GM12878 (cell line): ENCODE measurements at regions not wholly inside any gene's neighbourhood (a gene's known extent, or its start where the extent isn't known, plus 50 kb on each side); places are given as distances from the start of the nearest gene placed in this dataset.

Experiments used
- BMI1 ChIP-seq: fragments of 450-650 bp; IDR thresholded peaks from 2 replicates; pipeline ENCODE4 v1.6.1; 2016; ENCODE audit warnings: mild to moderate bottlenecking, moderate library complexity, borderline replicate concordance
- CTCF ChIP-seq, 3 experiments: IDR thresholded peaks in 2 of 3; conservative IDR thresholded peaks in 1 of 3; 2 replicates each; pipeline ENCODE4 v1.5.1; 2011; ENCODE audit warnings: low read depth in 3 of 3, low read length in 3 of 3, mild to moderate bottlenecking in 3 of 3, control low read depth in 2 of 3, moderate library complexity in 2 of 3, inconsistent platforms in 1 of 3, mixed read lengths in 1 of 3; ENCODE audit not compliant: control insufficient read depth in 2 of 3, insufficient read depth in 1 of 3; ENCODE audit errors: extremely low read depth in 1 of 3
- EZH2 ChIP-seq: IDR thresholded peaks from 2 replicates; pipeline ENCODE4 v1.6.1; 2012; ENCODE audit warnings: low read depth, mild to moderate bottlenecking, control low read depth, inconsistent platforms, low read length, borderline replicate concordance; ENCODE audit not compliant: control insufficient read depth
- FOS ChIP-seq: IDR thresholded peaks from 3 replicates; pipeline ENCODE4 v1.6.1; 2011; ENCODE audit warnings: borderline replicate concordance; ENCODE audit not compliant: insufficient read length; ENCODE audit errors: extremely low read depth
- FOXK2 ChIP-seq: fragments of 450-650 bp; IDR thresholded peaks from 2 replicates; pipeline ENCODE4 v1.6.1; 2017; ENCODE audit warnings: mild to moderate bottlenecking, moderate library complexity
- JUND ChIP-seq: IDR thresholded peaks from 2 replicates; pipeline ENCODE4 v1.6.1; 2012; ENCODE audit warnings: low read depth, mild to moderate bottlenecking, low read length, improper control_type of control experiment, moderate library complexity
- KDM1A ChIP-seq: fragments of 200-600 bp; sonication (generic); IDR thresholded peaks from 2 replicates; pipeline ENCODE4 v1.6.1; 2016; ENCODE audit warnings: borderline replicate concordance
- NBN ChIP-seq: fragments of 450-650 bp; IDR thresholded peaks from 2 replicates; pipeline ENCODE4 v1.6.1; 2016
- NFIC ChIP-seq: IDR thresholded peaks from 2 replicates; pipeline ENCODE4 v1.6.1; 2012; ENCODE audit warnings: low read depth, mild to moderate bottlenecking, inconsistent platforms, low read length, moderate library complexity
- POLR2A ChIP-seq: IDR thresholded peaks from 2 replicates; pipeline ENCODE4 v1.6.1; 2011; ENCODE audit warnings: low read depth, mild to moderate bottlenecking, low read length
- REST ChIP-seq: IDR thresholded peaks from 2 replicates; pipeline ENCODE4 v1.6.1; 2012; ENCODE audit warnings: mild to moderate bottlenecking, low read depth, low read length
- USF2 ChIP-seq: IDR thresholded peaks from 2 replicates; pipeline ENCODE4 v1.6.1; 2011; ENCODE audit warnings: low read depth, low read length, improper control_type of control experiment, borderline replicate concordance
- YY1 ChIP-seq: IDR thresholded peaks from 2 replicates; pipeline ENCODE4 v1.6.1; 2011; ENCODE audit warnings: low read depth, mild to moderate bottlenecking, low read length
- ZZZ3 ChIP-seq: IDR thresholded peaks from 2 replicates; pipeline ENCODE4 v1.6.1; 2011; ENCODE audit warnings: low read depth; ENCODE audit not compliant: control insufficient read depth, insufficient read length

- TF ChIP-seq CTCF (IDR thresholded peaks at IDR 0.05 in 2 of 3, conservative IDR thresholded peaks at IDR 0.05 in 1 of 3; ENCODE audit: control insufficient read depth in 2 of 3, extremely low read depth in 1 of 3, insufficient read depth in 1 of 3, low read depth in 3 of 3, low read length in 3 of 3) (no peak), ZZZ3 (no peak), FOS (no peak), NBN (no peak), USF2 (no peak), NFIC (no peak), KDM1A (no peak), JUND (no peak), REST (no peak), POLR2A (no peak), BMI1 (no peak), EZH2 (no peak), YY1 (no peak), FOXK2 (no peak)
These were observed 232.8 kb upstream of the UBASH3B start for GRCh38 chr11:122422682-122423081.
